Neural cell (in vitro differentiated cells): ENCODE measurements at regions not wholly inside any gene's neighbourhood (a gene's known extent, or its start where the extent isn't known, plus 50 kb on each side); places are given as distances from the start of the nearest gene placed in this dataset.

Experiments used
- H2AFZ ChIP-seq: fragments of 200-600, 300-800 bp; sonication (generic), shearing (Covaris generic); 2 replicates; pipeline ENCODE4 v1.6.0; 2014; ENCODE audit warnings: low read depth, mild to moderate bottlenecking, antibody characterized with exemption, low read length, moderate library complexity
- H3F3A ChIP-seq: fragments of 200-600 bp; shearing (Covaris generic); 2 replicates; pipeline ENCODE4 v1.6.1; 2016; ENCODE audit warnings: mild to moderate bottlenecking, moderate library complexity, mixed read lengths, antibody characterized with exemption, low read length; ENCODE audit not compliant: insufficient read depth, poor library complexity, severe bottlenecking
- H3K27ac ChIP-seq: fragments of 200-600, 300-800 bp; sonication (generic), shearing (Covaris generic); 2 replicates; pipeline ENCODE4 v1.5.1; 2014; ENCODE audit warnings: mild to moderate bottlenecking, low read length, moderate library complexity
- H3K27me3 ChIP-seq: fragments of 300-800, 200-600 bp; sonication (generic), shearing (Covaris generic); 2 replicates; pipeline ENCODE4 v1.6.0; 2014; ENCODE audit warnings: mild to moderate bottlenecking, low read depth, low read length, moderate library complexity; ENCODE audit not compliant: insufficient read depth
- H3K36me3 ChIP-seq: fragments of 300-800, 200-600 bp; sonication (generic), shearing (Covaris generic); 2 replicates; pipeline ENCODE4 v1.5.1; 2014; ENCODE audit warnings: mild to moderate bottlenecking, antibody characterized with exemption, low read length, moderate library complexity; ENCODE audit not compliant: insufficient read depth
- H3K4me2 ChIP-seq: fragments of 300-800, 200-600 bp; sonication (generic), shearing (Covaris generic); 2 replicates; pipeline ENCODE4 v1.6.0; 2014; ENCODE audit warnings: mild to moderate bottlenecking, low read length
- H3K4me3 ChIP-seq: fragments of 300-800, 200-600 bp; sonication (generic), shearing (Covaris generic); 2 replicates; pipeline ENCODE4 v1.5.1; 2014; ENCODE audit warnings: mild to moderate bottlenecking, low read length, moderate library complexity
- H3K79me2 ChIP-seq: fragments of 200-600 bp; shearing (Covaris generic); replicated peaks from 2 replicates; pipeline ENCODE4 v1.6.0; 2014; ENCODE audit warnings: mild to moderate bottlenecking, low read length, moderate library complexity; ENCODE audit not compliant: insufficient read depth
- H3K9ac ChIP-seq: fragments of 300-800, 200-600 bp; sonication (generic), shearing (Covaris generic); 2 replicates; pipeline ENCODE4 v1.6.1; 2016; ENCODE audit warnings: mild to moderate bottlenecking, low read length, mixed read lengths
- H3K9me2 ChIP-seq: fragments of 200-600 bp; shearing (Covaris generic); 2 replicates; pipeline ENCODE4 v1.6.1; 2016; ENCODE audit warnings: mild to moderate bottlenecking, low read length, mixed read lengths; ENCODE audit not compliant: insufficient read depth
- H3K9me3 ChIP-seq: fragments of 200-600, 300-800 bp; sonication (generic), shearing (Covaris generic); 2 replicates; pipeline ENCODE4 v1.6.1; 2016; ENCODE audit warnings: mild to moderate bottlenecking, mixed run types, low read length, moderate library complexity, mixed read lengths
- H4K20me1 ChIP-seq: fragments of 200-600 bp; shearing (Covaris generic); 2 replicates; pipeline ENCODE4 v1.6.1; 2016; ENCODE audit warnings: mild to moderate bottlenecking, mixed run types; ENCODE audit not compliant: insufficient read depth
- CTCF ChIP-seq: fragments of 450-650 bp; IDR thresholded peaks from 2 replicates; pipeline ENCODE4 v1.5.1; 2014; ENCODE audit warnings: antibody characterized with exemption, mild to moderate bottlenecking, moderate library complexity; ENCODE audit not compliant: poor library complexity, severe bottlenecking
- EP300 ChIP-seq: fragments of 450-650 bp; conservative IDR thresholded peaks from 2 replicates; pipeline ENCODE4 v1.6.1; 2014; ENCODE audit warnings: antibody characterized with exemption, mild to moderate bottlenecking, moderate library complexity; ENCODE audit not compliant: poor library complexity, severe bottlenecking
- EZH2 ChIP-seq: fragments of 200-600, 300-800 bp; shearing (Covaris generic), sonication (generic); IDR thresholded peaks from 2 replicates; pipeline ENCODE4 v1.6.1; 2014; ENCODE audit warnings: antibody characterized with exemption, low read length, borderline replicate concordance, mild to moderate bottlenecking; ENCODE audit not compliant: insufficient read depth, poor library complexity, severe bottlenecking
- MXI1 ChIP-seq: fragments of 450-650 bp; conservative IDR thresholded peaks from 2 replicates; pipeline ENCODE4 v1.6.1; 2014; ENCODE audit warnings: antibody characterized with exemption, mild to moderate bottlenecking; ENCODE audit not compliant: poor library complexity, severe bottlenecking
- POLR2AphosphoS5 ChIP-seq: IDR thresholded peaks from 2 replicates; pipeline ENCODE4 v1.6.1; 2012
- RAD21 ChIP-seq: fragments of 450-650 bp; conservative IDR thresholded peaks from 2 replicates; pipeline ENCODE4 v1.6.1; 2014; ENCODE audit warnings: antibody characterized with exemption, mild to moderate bottlenecking, moderate library complexity
- REST ChIP-seq: IDR thresholded peaks from 2 replicates; pipeline ENCODE4 v1.6.1; 2012; ENCODE audit warnings: borderline replicate concordance
- SMC3 ChIP-seq: fragments of 450-650 bp; conservative IDR thresholded peaks from 2 replicates; pipeline ENCODE4 v1.6.1; 2014; ENCODE audit warnings: antibody characterized with exemption, mild to moderate bottlenecking, moderate library complexity; ENCODE audit not compliant: poor library complexity
- TAF1 ChIP-seq: IDR thresholded peaks from 2 replicates; pipeline ENCODE4 v1.6.1; 2012; ENCODE audit warnings: low read depth

- no peak overlapping the region for H3K4me2 ChIP-seq
- no peaks in the 10 kb centered on the region for H3K36me3 ChIP-seq
- no peak overlapping the region for H3K9ac ChIP-seq
- H3K9me2 ChIP-seq: no peaks in the 10 kb centered on the region
- peaks cover 9% of the 10 kb centered on the region for H3K9me3 ChIP-seq
- H3F3A ChIP-seq: no peaks in the 10 kb centered on the region
- H3K4me3 ChIP-seq: peak overlapping the region; percentile 47
- H2AFZ ChIP-seq: no peak overlapping the region
- TF ChIP-seq EZH2 (no peak), RAD21 (no peak), POLR2AphosphoS5 (no peak), EP300 (no peak), CTCF (no peak), SMC3 (no peak), MXI1 (no peak), REST (no peak), TAF1 (no peak)
- H3K79me2 ChIP-seq: no peaks in the 10 kb centered on the region
- no peaks in the 10 kb centered on the region for H4K20me1 ChIP-seq
- H3K27ac ChIP-seq: no peak overlapping the region
- H3K27me3 ChIP-seq: peaks cover 99% of the 10 kb centered on the region
Observed at GRCh38 chr6:105985816-105986632, 100.1 kb upstream of the PRDM1 start.

- H4K20me1 ChIP-seq: no peaks in the 10 kb centered on the region
- H3K79me2 ChIP-seq: no peaks in the 10 kb centered on the region
- no peak overlapping the region for H3K4me2 ChIP-seq
- H3K27ac ChIP-seq: no peak overlapping the region
- peaks cover 9% of the 10 kb centered on the region for H3K9me3 ChIP-seq
- H3K36me3 ChIP-seq: no peaks in the 10 kb centered on the region
- H2AFZ ChIP-seq: no peak overlapping the region
- TF ChIP-seq MXI1 (no peak), EP300 (no peak), SMC3 (no peak), EZH2 (no peak)
- H3F3A ChIP-seq: no peaks in the 10 kb centered on the region
- peaks cover 99% of the 10 kb centered on the region for H3K27me3 ChIP-seq
- H3K9ac ChIP-seq: no peak overlapping the region
- H3K4me3 ChIP-seq: no peak overlapping the region
- no peaks in the 10 kb centered on the region for H3K9me2 ChIP-seq
Observed at GRCh38 chr6:105985098-105985815, 100.9 kb upstream of the PRDM1 start.
